HG03521 (cell line): ENCODE measurements at regions not wholly inside any gene's neighbourhood (a gene's known extent, or its start where the extent isn't known, plus 50 kb on each side); places are given as distances from the start of the nearest gene placed in this dataset.
A peak's percentile ranks its signal among the peaks of the same experiment; 100 is the strongest.

Source experiments
- ATAC-seq: cut with Tn5 transposase; IDR thresholded peaks from one replicate; pipeline ENCODE4 v1.9.1; 2021; ENCODE audit warnings: mild to moderate bottlenecking, moderate library complexity; ENCODE audit not compliant: unreplicated experiment

- ATAC-seq: no peak
Observed at GRCh38 chr2:21251216-21251980, 127.6 kb downstream of the TDRD15 start.

- ATAC-seq: no peak
Observed at GRCh38 chr2:21253311-21254027, 129.7 kb downstream of the TDRD15 start.

- ATAC-seq: no peak
Observed at GRCh38 chr2:21254170-21254965, 130.6 kb downstream of the TDRD15 start.

GRCh38 chr2:21256006-21256405, 132.2 kb downstream of the TDRD15 start:
- peak; percentile 66 for ATAC-seq

- no peak for ATAC-seq
Observed at GRCh38 chr2:21257621-21258020, 133.9 kb downstream of the TDRD15 start.

- ATAC-seq: no peak
Observed at GRCh38 chr2:21258082-21258481, 134.3 kb downstream of the TDRD15 start.

- no peak for ATAC-seq
Observed at GRCh38 chr2:21260311-21260710, 136.5 kb downstream of the TDRD15 start.

GRCh38 chr2:21261591-21261990, 137.8 kb downstream of the TDRD15 start:
- ATAC-seq: no peak

GRCh38 chr2:21262426-21262940, 138.7 kb downstream of the TDRD15 start:
- no peak for ATAC-seq

- ATAC-seq: no peak
Observed at GRCh38 chr2:21263622-21264021, 139.9 kb downstream of the TDRD15 start.

GRCh38 chr2:21265752-21266151, 142.0 kb downstream of the TDRD15 start:
- no peak for ATAC-seq

- ATAC-seq: no peak
Observed at GRCh38 chr2:21267232-21267835, 143.6 kb downstream of the TDRD15 start.

GRCh38 chr2:21268197-21268877, 144.6 kb downstream of the TDRD15 start:
- no peak for ATAC-seq

- no peak for ATAC-seq
Observed at GRCh38 chr2:21268878-21269224, 145.1 kb downstream of the TDRD15 start.

- ATAC-seq: no peak
Observed at GRCh38 chr2:21269382-21269781, 145.6 kb downstream of the TDRD15 start.

- no peak for ATAC-seq
Observed at GRCh38 chr2:21270083-21270491, 146.3 kb downstream of the TDRD15 start.

GRCh38 chr2:21270708-21271122, 146.9 kb downstream of the TDRD15 start:
- ATAC-seq: no peak

- ATAC-seq: no peak
Observed at GRCh38 chr2:21276163-21276562, 152.4 kb downstream of the TDRD15 start.

- no peak for ATAC-seq
Observed at GRCh38 chr2:21277068-21278056, 153.6 kb downstream of the TDRD15 start.
